Thyroid gland (tissue), 4 donors: ENCODE measurements at regions not wholly inside any gene's neighbourhood (a gene's known extent, or its start where the extent isn't known, plus 50 kb on each side); places are given as distances from the start of the nearest gene placed in this dataset.

Source experiments
- CTCF ChIP-seq, 6 experiments: fragments of 200-600 bp in 3 of 6; fragments of 450-650 bp in 3 of 6; sonication (generic) in 3 of 6; IDR thresholded peaks; one replicate each; pipeline ENCODE4 v1.5.1; 2016 to 2019; ENCODE audit warnings: antibody characterized with exemption in 6 of 6, mild to moderate bottlenecking in 2 of 6, inconsistent platforms in 1 of 6, moderate library complexity in 1 of 6
- POLR2A ChIP-seq, 2 donors: fragments of 450-650 bp; IDR thresholded peaks; one replicate each; pipeline ENCODE4 v1.6.1; 2017; ENCODE audit warnings: antibody characterized with exemption in 2 of 2, mild to moderate bottlenecking in 2 of 2, moderate library complexity in 1 of 2

- TF ChIP-seq CTCF (IDR thresholded peaks at IDR 0.05) (no peak), POLR2A (IDR thresholded peaks at IDR 0.05) (no peak)
Measured at GRCh38 chr9:19914044-19914443, 125.2 kb upstream of the SLC24A2 start.
